GM12878 (cell line): ENCODE measurements at regions not wholly inside any gene's neighbourhood (a gene's known extent, or its start where the extent isn't known, plus 50 kb on each side); places are given as distances from the start of the nearest gene placed in this dataset.

ENCODE experiments used
- ATAC-seq: fragments of 200-7000 bp; cut with Tn5 transposase; 3 replicates; pipeline ENCODE4 v1.9.1; 2020; ENCODE audit warnings: mild to moderate bottlenecking, moderate library complexity
- BruUV-seq: library from RNA; stranded (reverse); fragments of 400-500 nt; replicated peaks from 2 replicates; lab custom pipeline; 2021; lab: Mats Ljungman, UMichigan
- CTCF ChIA-PET: fragments of 300-600 bp; sonication (Branson Sonifier 250); formaldehyde crosslinking; extraction: SDS; loops from one replicate; lab custom pipeline; 2021; ENCODE audit warnings: inconsistent platforms; lab: Yijun Ruan, JAX
- POLR2A ChIA-PET: fragments of 350-600 bp; formaldehyde crosslinking; extraction: SDS; loops from one replicate; lab custom pipeline; 2021; ENCODE audit warnings: inconsistent platforms; lab: Charles Lee
- RAD21 ChIA-PET: fragments of 300-600 bp; sonication (Branson Sonifier 250); formaldehyde crosslinking; loops from one replicate; lab custom pipeline; 2023; ENCODE audit warnings: antibody characterized with exemption; ENCODE audit not compliant: unreplicated experiment; lab: Charles Lee
- SMC1A ChIA-PET: fragments of 300-600 bp; sonication (Branson Sonifier 250); formaldehyde crosslinking; loops from one replicate; lab custom pipeline; 2023; ENCODE audit not compliant: unreplicated experiment, uncharacterized antibody; lab: Charles Lee
- DNase-seq: peaks from one replicate; pipeline ENCODE4 v3.0.0-alpha.2; 2011; ENCODE audit warnings: low read depth, low spot score
- FAIRE-seq: peaks from 3 replicates; lab custom pipeline; 2011; peaks lifted over from hg19 to GRCh38; lab: Jason Lieb, UNC
- H2AFZ ChIP-seq: 2 replicates; pipeline ENCODE4 v1.6.0; 2011; ENCODE audit warnings: low read depth, low read length, control low read depth; ENCODE audit not compliant: control insufficient read depth
- H3K27ac ChIP-seq: 2 replicates; pipeline ENCODE4 v1.5.1; 2011; ENCODE audit warnings: control low read depth; ENCODE audit not compliant: control insufficient read depth, insufficient read depth
- H3K27me3 ChIP-seq, 2 experiments: replicated peaks in 1 of 2; 2 replicates each; pipeline versions ENCODE4 v1.6.0 to v1.6.1; 2011; ENCODE audit warnings: low read length in 1 of 2; ENCODE audit not compliant: control insufficient read depth in 2 of 2, insufficient read depth in 2 of 2
- H3K36me3 ChIP-seq, 2 experiments: 2 replicates each; pipeline ENCODE4 v1.5.1; 2011; ENCODE audit warnings: low read length in 1 of 2; ENCODE audit not compliant: control insufficient read depth in 2 of 2, insufficient read depth in 2 of 2
- H3K4me1 ChIP-seq: 2 replicates; pipeline ENCODE4 v1.6.1; 2011; ENCODE audit warnings: mild to moderate bottlenecking, low read length, moderate library complexity, mixed read lengths; ENCODE audit not compliant: control insufficient read depth, insufficient read depth
- H3K4me2 ChIP-seq: 2 replicates; pipeline ENCODE4 v1.6.0; 2011; ENCODE audit warnings: control low read depth; ENCODE audit not compliant: control insufficient read depth, insufficient read depth
- H3K4me3 ChIP-seq: fragments of 200-600 bp; sonication (generic); 2 replicates; pipeline ENCODE4 v1.5.1; 2016
- H3K79me2 ChIP-seq: 2 replicates; pipeline ENCODE4 v1.6.0; 2011; ENCODE audit warnings: low read length; ENCODE audit not compliant: control insufficient read depth, insufficient read depth
- H3K9ac ChIP-seq: 2 replicates; pipeline ENCODE4 v1.8.0; 2011; ENCODE audit warnings: low read length, control low read depth, mixed read lengths; ENCODE audit not compliant: control insufficient read depth, insufficient read depth
- H3K9me3 ChIP-seq: replicated peaks from 3 replicates; pipeline ENCODE4 v1.5.1; 2011; ENCODE audit warnings: mild to moderate bottlenecking, low read length; ENCODE audit not compliant: control insufficient read depth, insufficient read depth
- H4K20me1 ChIP-seq: 2 replicates; pipeline ENCODE4 v1.6.0; 2011; ENCODE audit not compliant: control insufficient read depth, insufficient read depth
- CBX3 ChIP-seq: fragments of 200-600 bp; sonication (generic); IDR thresholded peaks from 2 replicates; pipeline ENCODE4 v1.6.1; 2016; ENCODE audit warnings: low read depth, borderline replicate concordance
- ESRRA ChIP-seq: IDR thresholded peaks from 2 replicates; pipeline ENCODE4 v1.6.1; 2012; ENCODE audit warnings: mild to moderate bottlenecking, low read length, improper control_type of control experiment
- GATAD2B ChIP-seq: fragments of 450-650 bp; conservative IDR thresholded peaks from 2 replicates; pipeline ENCODE4 v1.6.1; 2017; ENCODE audit warnings: low read depth, mild to moderate bottlenecking, moderate library complexity
- HCFC1 ChIP-seq: fragments of 150-350 bp; IDR thresholded peaks from 2 replicates; pipeline ENCODE4 v1.6.1; 2014; ENCODE audit warnings: low read length
- HDAC6 ChIP-seq: fragments of 200-600 bp; sonication (generic); IDR thresholded peaks from one replicate; pipeline ENCODE4 v1.8.0; 2017; ENCODE audit warnings: antibody characterized with exemption; ENCODE audit not compliant: unreplicated experiment
- MTA3 ChIP-seq: IDR thresholded peaks from 2 replicates; pipeline ENCODE4 v1.6.1; 2012; ENCODE audit warnings: low read length, inconsistent platforms, borderline replicate concordance
- NR2C1 ChIP-seq: fragments of 450-650 bp; IDR thresholded peaks from 2 replicates; pipeline ENCODE4 v1.6.1; 2017; ENCODE audit warnings: antibody characterized with exemption, mild to moderate bottlenecking, moderate library complexity
- RELA ChIP-seq: fragments of 450-650 bp; IDR thresholded peaks from 2 replicates; pipeline ENCODE4 v1.8.0; 2014; ENCODE audit warnings: borderline replicate concordance; ENCODE audit not compliant: partially characterized antibody
- WGBS: methylation state at CpG from one replicate; pipeline ENCODE4 v1.1.6; 2016; ENCODE audit warnings: low lambda C conversion rate; ENCODE audit not compliant: insufficient replicate concordance, insufficient coverage; ENCODE audit errors: missing lambda C conversion rate; 5-methylcytosine and 5-hydroxymethylcytosine counted together
- in situ Hi-C: fragments of 300-500 bp; cut with MboI; formaldehyde crosslinking; loops from 9 replicates; pipeline ENCODE4 v1.14.3; 2018; ENCODE audit warnings: mixed read lengths
- intact Hi-C: fragments of 100-400 bp; cut with micrococcal nuclease; formaldehyde crosslinking; loops from one replicate; pipeline ENCODE4 v1.14.2; 2022; ENCODE audit not compliant: unreplicated experiment
- TF ChIP-seq, protein P1 (sequence below): fragments of 450-650 bp; IDR thresholded peaks from 2 replicates; pipeline ENCODE4 v1.6.1; 2018; ENCODE audit warnings: borderline replicate concordance, mild to moderate bottlenecking; ENCODE audit not compliant: partially characterized antibody

DNA sequence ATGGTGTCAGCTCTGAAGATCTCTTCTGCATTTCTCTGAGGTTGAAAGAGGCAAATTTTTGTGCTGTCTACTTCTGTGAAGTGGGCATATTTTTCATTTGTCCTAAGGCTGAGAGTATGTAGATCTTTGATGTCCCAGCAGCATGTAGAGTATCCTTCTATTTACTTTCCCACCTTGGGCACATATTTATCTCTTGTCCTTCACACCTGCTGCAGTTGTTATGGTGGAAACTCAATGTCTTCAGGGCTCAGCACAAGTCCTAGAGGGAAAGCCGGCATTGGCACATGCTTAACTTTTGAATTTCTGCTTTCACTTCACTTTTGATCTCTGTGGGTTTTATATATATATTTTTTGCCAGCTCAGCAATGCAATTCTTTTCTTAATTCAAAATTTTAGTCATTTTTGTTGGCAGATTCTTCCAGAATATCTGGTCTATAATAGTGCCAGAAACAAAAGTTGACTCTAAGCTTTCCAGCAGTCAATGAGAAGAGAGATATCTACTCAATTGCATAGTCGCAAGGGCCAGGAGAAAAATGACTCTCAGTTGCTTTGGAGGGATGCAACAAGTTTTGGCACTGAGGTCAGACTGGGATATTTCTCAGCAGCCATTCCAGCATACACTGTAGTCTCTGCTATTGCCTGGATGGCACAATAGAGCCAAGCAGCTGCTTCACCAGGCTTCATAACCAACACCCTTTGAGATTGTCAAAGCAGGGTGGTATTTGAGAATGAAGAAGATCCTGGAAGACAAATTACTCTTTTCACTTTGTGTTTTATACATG is 127.8 kb upstream of the FAT1 start:
- in situ Hi-C loops, result no loop called here
- no peaks in the 10 kb centered on the region for H3K4me1 ChIP-seq
- TF ChIP-seq ESRRA (no peak), HCFC1 (no peak), NR2C1 (no peak), GATAD2B (no peak), CBX3 (no peak), MTA3 (no peak), RELA (no peak), HDAC6 (no peak)
- TF ChIP-seq, protein P1, sequence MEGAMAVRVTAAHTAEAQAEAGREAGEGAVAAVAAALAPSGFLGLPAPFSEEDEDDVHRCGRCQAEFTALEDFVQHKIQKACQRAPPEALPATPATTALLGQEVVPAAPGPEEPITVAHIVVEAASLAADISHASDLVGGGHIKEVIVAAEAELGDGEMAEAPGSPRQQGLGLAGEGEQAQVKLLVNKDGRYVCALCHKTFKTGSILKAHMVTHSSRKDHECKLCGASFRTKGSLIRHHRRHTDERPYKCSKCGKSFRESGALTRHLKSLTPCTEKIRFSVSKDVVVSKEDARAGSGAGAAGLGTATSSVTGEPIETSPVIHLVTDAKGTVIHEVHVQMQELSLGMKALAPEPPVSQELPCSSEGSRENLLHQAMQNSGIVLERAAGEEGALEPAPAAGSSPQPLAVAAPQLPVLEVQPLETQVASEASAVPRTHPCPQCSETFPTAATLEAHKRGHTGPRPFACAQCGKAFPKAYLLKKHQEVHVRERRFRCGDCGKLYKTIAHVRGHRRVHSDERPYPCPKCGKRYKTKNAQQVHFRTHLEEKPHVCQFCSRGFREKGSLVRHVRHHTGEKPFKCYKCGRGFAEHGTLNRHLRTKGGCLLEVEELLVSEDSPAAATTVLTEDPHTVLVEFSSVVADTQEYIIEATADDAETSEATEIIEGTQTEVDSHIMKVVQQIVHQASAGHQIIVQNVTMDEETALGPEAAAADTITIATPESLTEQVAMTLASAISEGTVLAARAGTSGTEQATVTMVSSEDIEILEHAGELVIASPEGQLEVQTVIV, result no peak
- TF ChIP-seq, all 136 proteins: peak for 0
- Histone ChIP-seq H2AFZ (no peak overlapping the region), H4K20me1 (no peaks in the 10 kb centered on the region), H3K4me2 (no peak overlapping the region), H3K27me3 (no peaks in the 10 kb centered on the region), H3K9me3 (no peaks in the 10 kb centered on the region), H3K27ac (no peak overlapping the region), H3K36me3 (no peaks in the 10 kb centered on the region), H3K4me3 (no peak overlapping the region), H3K9ac (no peak overlapping the region), H3K79me2 (no peaks in the 10 kb centered on the region)
- FAIRE-seq, result no peak
- ChIA-PET POLR2A (no interaction called here), SMC1A (no interaction called here), CTCF (no interaction called here), RAD21 (no interaction called here)
- WGBS, result 5% methylated on average over 2 of the region's 2 CpGs
- DNase-seq, result no peak
- no TSS peak for BruUV-seq
- intact Hi-C loops, result no loop called here
- ATAC-seq, result no peak
